ENCODE measurements at regions not wholly inside any gene's neighbourhood (a gene's known extent, or its start where the extent isn't known, plus 50 kb on each side); places are given as distances from the start of the nearest gene placed in this dataset.

DNA sequence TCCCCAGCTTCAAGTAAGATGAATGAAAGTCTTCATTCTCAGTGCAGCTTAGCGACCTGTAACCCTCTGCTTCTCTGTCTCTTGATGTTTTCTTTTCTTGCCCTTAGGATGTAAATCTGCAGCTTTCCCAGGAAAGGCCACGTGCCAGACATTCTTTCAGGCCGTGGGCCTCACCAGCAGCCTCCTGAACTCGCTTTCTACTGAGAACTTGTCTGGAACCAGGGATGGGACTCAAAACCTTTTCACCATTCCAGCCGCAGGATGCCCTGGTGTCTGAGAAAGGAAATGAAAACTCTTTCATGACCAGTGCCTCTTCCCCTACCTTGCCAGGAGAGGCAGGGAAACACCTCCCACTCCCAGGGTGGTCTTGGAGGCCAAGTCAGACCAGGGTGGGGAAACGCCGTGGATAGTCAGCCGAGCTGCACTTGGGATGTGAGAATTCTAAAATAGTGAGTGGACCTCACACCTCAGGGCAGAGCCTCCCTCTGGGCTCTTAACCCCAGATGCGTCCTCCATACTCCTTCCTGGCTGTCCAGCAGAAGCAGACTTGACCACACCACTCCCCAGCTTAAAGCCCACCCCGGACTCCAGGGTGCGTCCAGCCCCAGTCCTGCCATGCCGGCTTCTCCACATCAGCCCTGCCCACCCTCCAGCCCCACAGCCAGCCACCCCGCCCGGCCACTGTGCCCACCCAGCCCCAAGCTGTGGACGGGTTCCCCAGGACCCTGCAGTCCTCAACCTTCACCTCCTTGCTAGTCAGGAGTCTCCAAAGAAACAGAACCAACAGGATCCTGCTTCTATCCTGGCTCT is 115.5 kb downstream of the TWIST2 start:
- no peak for DNase-seq (ENCODE audit: low spot score)

- no peak for DNase-seq (ENCODE audit: low spot score)
These were observed 116.1 kb downstream of the TWIST2 start for GRCh38 chr2:238963971-238964328.

GRCh38 chr2:238964544-238965067 is 116.7 kb downstream of the TWIST2 start:
- DNase-seq (ENCODE audit: low spot score), result no peak

DNA sequence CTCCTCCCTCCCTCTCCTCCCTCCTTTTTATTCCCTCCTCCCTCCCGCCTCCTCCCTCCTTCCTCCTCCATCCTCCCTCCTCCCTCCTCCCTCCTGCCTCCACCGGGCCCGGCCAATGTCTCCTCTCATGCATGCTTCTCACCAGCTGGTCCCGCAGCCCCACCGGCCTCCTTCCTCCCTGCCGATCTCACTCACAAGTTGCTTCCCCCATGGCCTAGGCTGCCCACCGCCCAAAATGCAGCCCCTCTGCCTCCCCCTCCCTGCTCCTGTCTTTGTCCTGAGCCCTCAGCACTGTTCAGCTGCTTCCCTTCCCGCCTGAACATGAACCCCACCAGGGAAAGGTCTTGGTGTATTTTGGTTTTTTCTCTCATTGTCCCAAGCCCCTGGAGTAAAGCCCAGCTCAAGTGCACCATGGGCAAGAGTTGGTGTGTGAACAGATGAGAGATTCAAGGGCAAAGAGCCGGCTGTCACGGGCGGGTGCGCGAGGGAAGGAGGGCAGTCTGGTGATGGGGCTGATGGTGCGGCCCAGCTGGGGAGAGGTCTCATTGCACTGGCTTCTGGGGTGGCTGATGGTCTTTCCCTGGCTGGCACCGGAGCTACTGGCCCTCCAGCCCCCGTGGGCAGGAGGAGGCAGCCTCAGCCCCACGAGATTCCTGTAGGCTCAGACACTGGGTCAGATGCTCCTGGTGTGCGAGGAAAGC is 117.6 kb downstream of the TWIST2 start:
- no peak for DNase-seq (ENCODE audit: low spot score)

GRCh38 chr2:238966072-238966937 is 118.4 kb downstream of the TWIST2 start:
- no peak for DNase-seq (ENCODE audit: low spot score)

DNA sequence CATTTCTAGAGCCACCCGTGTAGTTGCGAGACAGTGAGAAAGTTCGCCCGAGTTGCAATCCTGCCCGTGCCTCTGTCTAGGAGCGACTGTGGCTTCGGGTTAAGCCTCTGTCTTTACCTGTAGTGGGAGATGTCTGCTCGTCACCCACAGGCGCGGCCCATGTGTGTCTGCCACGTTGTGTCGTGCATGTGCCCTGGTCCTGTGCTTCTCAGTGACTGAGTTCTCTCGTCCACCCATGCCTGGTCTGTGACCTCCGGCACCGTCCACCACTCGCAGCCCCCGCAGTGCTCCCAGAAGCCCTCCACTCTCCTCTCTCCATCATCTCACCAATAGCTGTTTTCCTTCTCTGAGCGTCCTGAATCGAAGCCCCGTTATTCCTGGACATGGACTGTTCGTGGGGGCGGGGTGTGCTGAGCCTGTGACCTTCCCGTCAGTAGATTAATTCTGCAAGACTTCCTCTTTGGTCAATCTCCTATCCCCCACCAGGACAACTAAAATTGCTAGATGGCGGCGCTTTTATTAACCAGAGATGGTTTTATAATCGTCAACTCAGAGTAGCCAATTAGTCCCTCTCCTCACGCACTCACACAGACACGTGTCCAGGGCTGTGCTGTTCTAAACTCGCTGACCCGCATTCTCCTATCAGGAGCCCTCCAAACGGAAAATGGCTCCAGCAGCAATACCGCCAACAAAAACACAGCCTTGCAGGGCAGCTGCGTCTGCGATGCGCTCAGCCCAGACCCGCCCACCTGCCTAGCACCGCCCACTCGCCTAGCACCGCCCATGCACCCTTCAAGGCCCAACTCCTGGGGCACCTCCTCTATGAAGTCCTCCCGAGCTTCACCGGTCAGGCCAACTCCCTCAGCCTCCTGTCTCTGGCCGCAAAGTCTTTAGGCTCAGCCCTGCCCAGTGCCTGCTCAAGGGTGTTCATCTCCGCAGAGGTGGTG is 119.4 kb downstream of the TWIST2 start:
- no peak for DNase-seq (ENCODE audit: low spot score)

- no peak for DNase-seq (ENCODE audit: low spot score)
These were observed 120.1 kb downstream of the TWIST2 start for GRCh38 chr2:238967978-238968360.

GRCh38 chr2:238968616-238969384 is 120.9 kb downstream of the TWIST2 start:
- DNase-seq (ENCODE audit: low spot score), result no peak

DNA sequence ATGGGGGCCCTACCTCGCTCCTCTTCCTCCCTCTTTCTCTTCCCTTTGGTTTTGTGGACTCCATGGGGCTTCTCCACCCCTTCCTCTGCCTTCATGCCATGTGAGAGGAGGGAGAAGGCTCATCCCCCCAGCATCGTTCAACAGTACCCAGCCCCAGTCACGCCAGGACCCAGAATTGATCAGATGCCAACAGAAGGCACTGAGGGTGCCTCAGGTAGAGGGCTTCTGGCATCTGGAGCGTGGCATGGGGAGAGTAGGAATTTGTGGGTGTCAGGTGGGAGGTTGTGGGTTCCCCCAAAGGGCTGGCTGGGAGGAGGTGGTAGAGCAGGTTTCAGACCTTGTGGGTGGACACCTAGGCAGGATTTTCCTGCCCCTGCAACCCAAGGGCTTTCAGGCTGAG is 122.0 kb downstream of the TWIST2 start:
- no peak for DNase-seq (ENCODE audit: low spot score)

DNA sequence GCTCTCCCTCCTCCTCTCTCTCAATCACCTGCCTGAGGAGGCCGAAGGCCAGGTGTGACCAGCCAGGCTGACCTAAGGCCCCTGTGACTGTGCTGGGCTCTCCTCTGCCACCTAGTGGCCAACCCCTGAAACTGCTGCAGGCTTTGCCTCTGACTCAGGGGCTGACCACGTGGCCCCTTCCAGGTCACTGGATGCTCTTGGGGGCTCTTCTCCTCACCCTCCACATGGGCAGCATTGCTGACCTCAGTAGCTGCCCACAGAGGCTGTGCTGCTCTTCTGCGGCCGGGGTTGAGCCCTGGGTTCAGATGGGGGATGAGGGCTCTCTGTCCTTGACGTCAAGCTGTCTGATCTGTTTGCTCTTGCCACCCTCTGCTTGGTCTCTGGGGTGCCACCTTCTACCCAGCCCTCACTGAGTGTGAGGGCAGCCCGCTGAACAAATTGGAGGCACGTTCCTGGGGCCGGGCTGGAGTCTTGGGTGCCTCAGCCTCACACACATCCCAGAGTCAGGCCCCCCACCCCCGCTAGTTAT is 122.7 kb downstream of the TWIST2 start:
- peak; percentile 39 for DNase-seq (ENCODE audit: low spot score)

- no peak for DNase-seq (ENCODE audit: low spot score)
These were observed 123.6 kb downstream of the TWIST2 start for GRCh38 chr2:238971318-238972145.

DNA sequence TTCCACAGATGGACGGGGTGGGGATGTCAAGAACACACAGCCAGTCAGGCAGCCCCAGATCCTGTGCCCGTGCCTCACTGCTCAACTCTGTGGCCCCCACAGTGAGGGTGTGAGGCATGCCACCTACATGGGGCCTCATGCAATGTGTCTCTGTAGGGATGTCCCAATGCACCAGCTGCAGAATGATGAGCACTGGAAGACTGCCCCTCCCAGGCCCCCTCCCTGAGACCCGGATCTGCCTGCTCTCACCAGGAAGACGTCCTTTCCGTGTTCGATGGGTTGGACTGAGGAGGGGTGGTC is 124.2 kb downstream of the TWIST2 start:
- no peak for DNase-seq (ENCODE audit: low spot score)

DNA sequence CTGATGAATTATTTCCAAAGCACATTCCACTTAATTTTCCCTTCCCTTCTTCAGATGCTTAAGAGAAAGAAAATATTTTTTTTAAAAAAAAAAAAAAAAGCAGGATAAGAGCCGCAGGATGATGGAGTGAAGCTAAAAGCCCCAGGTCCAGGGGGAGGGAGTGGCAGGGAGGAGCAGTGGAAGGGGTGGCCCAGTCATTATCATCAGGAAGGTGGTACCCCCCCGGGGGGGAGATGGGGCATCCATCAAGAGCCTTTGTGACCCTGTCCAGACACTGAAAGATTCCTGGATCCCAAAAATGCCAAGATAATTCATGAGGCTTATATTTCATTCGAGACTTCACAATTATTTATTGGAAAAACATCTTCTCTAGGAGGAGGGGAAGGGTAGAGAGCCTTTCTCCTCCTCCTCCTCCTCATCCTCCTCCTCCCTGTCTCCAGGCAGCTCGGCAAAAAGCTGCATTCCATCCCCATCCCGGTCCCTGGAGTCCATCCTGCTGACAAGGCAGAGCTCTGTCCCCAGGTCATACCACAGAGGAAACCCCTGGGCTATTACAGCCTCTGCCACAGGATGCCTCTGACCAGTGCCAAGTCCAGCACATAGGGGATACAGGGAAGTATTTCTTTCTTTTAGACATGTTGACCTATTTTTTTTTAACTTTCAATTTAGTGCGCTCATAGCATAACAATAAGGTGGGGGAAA is 125.3 kb downstream of the TWIST2 start:
- no peak for DNase-seq (ENCODE audit: low spot score)

- no peak for DNase-seq (ENCODE audit: low spot score)
These were observed 126.2 kb downstream of the TWIST2 start for GRCh38 chr2:238974081-238974480.

DNA sequence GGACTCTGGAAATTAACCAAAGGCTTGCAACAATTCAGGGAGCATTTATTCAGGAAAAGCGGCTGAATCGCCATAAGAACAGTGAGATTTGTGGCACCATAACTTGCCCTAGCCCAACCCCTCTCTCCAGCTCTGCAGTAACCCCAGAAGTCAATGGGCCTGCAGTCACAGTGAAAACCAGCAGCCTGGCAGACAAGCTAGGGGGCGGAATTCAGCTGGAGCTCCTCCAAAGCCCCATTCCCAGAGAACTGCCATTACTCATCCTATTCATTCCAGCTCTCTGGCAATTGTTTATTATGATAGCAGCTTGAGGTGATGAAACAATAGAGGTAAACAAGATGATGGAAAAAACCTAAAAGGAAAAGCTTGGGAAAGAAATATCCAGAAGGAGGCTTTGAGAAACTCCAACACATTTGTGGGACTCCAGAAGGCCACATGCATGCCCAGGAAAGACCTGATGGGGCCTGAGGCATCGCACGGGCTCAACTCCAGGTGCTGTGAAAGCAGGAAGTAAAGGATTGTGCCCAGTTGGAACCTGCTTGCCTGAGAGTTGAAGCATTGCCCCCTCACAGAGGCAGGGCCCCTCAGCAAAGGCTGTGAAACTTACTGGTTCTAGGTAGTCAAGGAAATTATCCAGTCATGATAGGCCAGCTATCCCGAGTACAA is 126.7 kb downstream of the TWIST2 start:
- DNase-seq (ENCODE audit: low spot score), result peak; percentile 79

GRCh38 chr2:238975408-238975807 is 127.5 kb downstream of the TWIST2 start:
- no peak for DNase-seq (ENCODE audit: low spot score)

DNA sequence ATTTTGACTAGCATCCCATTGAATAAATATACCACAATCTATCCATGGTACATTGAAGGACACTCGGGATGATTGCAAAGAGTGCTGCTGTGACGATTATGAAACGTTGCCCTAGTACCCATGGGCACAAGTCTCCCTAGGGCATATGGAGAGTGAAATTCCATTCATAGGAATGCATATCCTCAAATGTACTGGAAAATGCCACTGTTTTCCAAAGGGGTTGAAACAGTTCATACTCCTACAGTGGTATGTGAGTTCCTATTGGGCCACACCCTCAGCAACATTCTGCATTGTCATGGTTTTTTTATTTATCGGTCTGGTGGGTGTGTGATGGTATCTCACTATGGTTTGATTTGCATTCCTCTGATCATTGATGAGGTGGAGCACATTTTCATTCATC is 130.6 kb downstream of the TWIST2 start:
- no peak for DNase-seq (ENCODE audit: low spot score)

- DNase-seq (ENCODE audit: low spot score), result no peak
These were observed 131.8 kb downstream of the TWIST2 start for GRCh38 chr2:238979636-238980035.

Data from globus pallidus (tissue), 1 donor.